SHP77 treated with DMSO at 0.1 percent for 48 hours (cell line): ENCODE measurements at regions not wholly inside any gene's neighbourhood (a gene's known extent, or its start where the extent isn't known, plus 50 kb on each side); places are given as distances from the start of the nearest gene placed in this dataset.
"Not testable (repeated sequence)": the region's sequence is repeated elsewhere in the genome, so short reads cannot be mapped to it uniquely, and the experiment has no call there.

ENCODE experiments used
- DNase-seq: peaks from one replicate; lab custom pipeline; 2025; lab: John Stamatoyannopoulos, UW

GRCh38 chr6:142637624-142638351 lies 307.2 kb downstream of the HIVEP2 start:
- DNase-seq: no peak

- DNase-seq: no peak
Observed at GRCh38 chr6:142642651-142643050, 302.3 kb downstream of the HIVEP2 start.

- DNase-seq: no peak
Observed at GRCh38 chr6:142644866-142645265, 300.1 kb downstream of the HIVEP2 start.

- DNase-seq: no peak
Observed at GRCh38 chr6:142645663-142646062, 299.3 kb downstream of the HIVEP2 start.

- no peak for DNase-seq
Observed at GRCh38 chr6:142647449-142648035, 297.4 kb downstream of the HIVEP2 start.

- no peak for DNase-seq
Observed at GRCh38 chr6:142648036-142648451, 296.9 kb downstream of the HIVEP2 start.

GRCh38 chr6:142648526-142648925 lies 296.4 kb downstream of the HIVEP2 start:
- no peak for DNase-seq

- DNase-seq: not testable (repeated sequence)
Observed at GRCh38 chr6:142649438-142650234, 295.3 kb downstream of the HIVEP2 start.

GRCh38 chr6:142651384-142651783 lies 293.6 kb downstream of the HIVEP2 start:
- DNase-seq: no peak

GRCh38 chr6:142653710-142654420 lies 291.1 kb downstream of the HIVEP2 start:
- DNase-seq: no peak

GRCh38 chr6:142659661-142660060 lies 285.3 kb downstream of the HIVEP2 start:
- DNase-seq: no peak

- DNase-seq: no peak
Observed at GRCh38 chr6:142665393-142665792, 279.6 kb downstream of the HIVEP2 start.

GRCh38 chr6:142666599-142667185 lies 278.3 kb downstream of the HIVEP2 start:
- no peak for DNase-seq

- no peak for DNase-seq
Observed at GRCh38 chr6:142669471-142670351, 275.3 kb downstream of the HIVEP2 start.

GRCh38 chr6:142671791-142672190 lies 273.2 kb downstream of the HIVEP2 start:
- DNase-seq: no peak

GRCh38 chr6:142675517-142675916 lies 269.5 kb downstream of the HIVEP2 start:
- no peak for DNase-seq

- no peak for DNase-seq
Observed at GRCh38 chr6:142676027-142676443, 268.9 kb downstream of the HIVEP2 start.

GRCh38 chr6:142676647-142677192 lies 268.3 kb downstream of the HIVEP2 start:
- no peak for DNase-seq

GRCh38 chr6:142679907-142680700 lies 264.9 kb downstream of the HIVEP2 start:
- DNase-seq: no peak

- no peak for DNase-seq
Observed at GRCh38 chr6:142681099-142681498, 263.9 kb downstream of the HIVEP2 start.
